ENCODE measurements at regions not wholly inside any gene's neighbourhood (a gene's known extent, or its start where the extent isn't known, plus 50 kb on each side); places are given as distances from the start of the nearest gene placed in this dataset.

DNA sequence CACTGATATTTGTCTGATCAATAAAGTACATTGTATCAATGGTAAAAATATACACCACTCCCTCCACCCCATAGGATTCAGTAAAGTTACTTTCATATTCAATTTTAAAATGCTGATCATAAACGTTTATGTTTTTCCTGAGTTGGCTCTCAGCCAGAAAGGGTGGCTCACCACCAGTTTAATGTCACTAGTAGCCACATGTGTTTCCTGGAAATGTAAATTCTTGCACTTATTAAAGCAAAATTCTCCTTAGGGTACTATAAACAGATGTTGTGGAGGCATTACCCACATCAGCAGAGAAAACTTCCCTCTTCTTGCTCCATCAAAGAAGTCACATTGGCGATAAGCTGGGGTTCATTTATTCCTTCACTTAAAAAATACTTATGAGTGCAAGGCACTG lies 210.3 kb downstream of the SREK1 start:
- Histone ChIP-seq H3K4me3 (no peak overlapping the region), H3K36me3 (no peaks in the 10 kb centered on the region), H3K9me3 (no peaks in the 10 kb centered on the region), H3K4me1 (no peaks in the 10 kb centered on the region), H3K27ac (no peak overlapping the region), H3K27me3 (no peaks in the 10 kb centered on the region)
- TF ChIP-seq POLR2A (IDR thresholded peaks at IDR 0.05) = no peak
- TF ChIP-seq EP300 (IDR thresholded peaks at IDR 0.05; ENCODE audit: low read depth) = no peak
- TF ChIP-seq POLR2AphosphoS5 (IDR thresholded peaks at IDR 0.05) = no peak
- TF ChIP-seq, protein P1, sequence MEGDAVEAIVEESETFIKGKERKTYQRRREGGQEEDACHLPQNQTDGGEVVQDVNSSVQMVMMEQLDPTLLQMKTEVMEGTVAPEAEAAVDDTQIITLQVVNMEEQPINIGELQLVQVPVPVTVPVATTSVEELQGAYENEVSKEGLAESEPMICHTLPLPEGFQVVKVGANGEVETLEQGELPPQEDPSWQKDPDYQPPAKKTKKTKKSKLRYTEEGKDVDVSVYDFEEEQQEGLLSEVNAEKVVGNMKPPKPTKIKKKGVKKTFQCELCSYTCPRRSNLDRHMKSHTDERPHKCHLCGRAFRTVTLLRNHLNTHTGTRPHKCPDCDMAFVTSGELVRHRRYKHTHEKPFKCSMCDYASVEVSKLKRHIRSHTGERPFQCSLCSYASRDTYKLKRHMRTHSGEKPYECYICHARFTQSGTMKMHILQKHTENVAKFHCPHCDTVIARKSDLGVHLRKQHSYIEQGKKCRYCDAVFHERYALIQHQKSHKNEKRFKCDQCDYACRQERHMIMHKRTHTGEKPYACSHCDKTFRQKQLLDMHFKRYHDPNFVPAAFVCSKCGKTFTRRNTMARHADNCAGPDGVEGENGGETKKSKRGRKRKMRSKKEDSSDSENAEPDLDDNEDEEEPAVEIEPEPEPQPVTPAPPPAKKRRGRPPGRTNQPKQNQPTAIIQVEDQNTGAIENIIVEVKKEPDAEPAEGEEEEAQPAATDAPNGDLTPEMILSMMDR (IDR thresholded peaks at IDR 0.05) = no peak
- intact Hi-C loops (cut with DNase I; ENCODE audit: low total_unique reads) = no loop called here
- WGBS, 2 donors (ENCODE audit: low coverage in 1 of 2) = 20 to 47% methylated on average over 1 to 2 of the region's 2 CpGs
- DNase-seq = no peak
- in situ Hi-C loops (cut with MboI; ENCODE audit: low pct_ligation_motif_present in 1 of 4, low pct_unique_long_range_greater_than_20kb in 1 of 4, low sequenced_read_pairs in 3 of 4) = no loop called here

DNA sequence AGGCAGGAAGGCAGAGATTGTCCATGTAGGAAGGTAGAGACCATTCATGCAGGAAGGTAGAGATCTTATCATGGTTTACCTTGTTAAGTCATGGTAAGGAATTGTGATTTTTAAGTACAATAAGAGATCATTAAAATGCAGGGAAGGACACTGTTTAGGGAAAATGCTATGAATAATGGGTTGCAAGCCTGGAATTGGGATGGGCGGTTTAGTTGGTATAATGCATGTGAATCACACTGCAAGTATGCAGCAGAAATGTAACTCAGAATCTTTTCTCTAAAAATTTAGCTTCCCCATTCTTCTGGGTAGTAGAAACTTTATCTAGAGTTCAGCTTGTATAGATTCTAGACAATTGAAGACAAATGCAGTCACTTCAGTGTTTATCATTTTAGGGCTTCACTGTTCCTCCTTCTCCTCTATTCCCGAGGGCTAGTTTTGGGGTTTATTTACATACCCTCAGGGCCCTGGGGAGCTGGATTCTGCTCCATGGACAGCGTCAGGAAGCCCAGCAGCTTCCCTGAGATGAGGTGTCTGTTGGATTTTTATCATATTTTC lies 212.0 kb downstream of the SREK1 start:
- no peaks in the 10 kb centered on the region for H3K27me3 ChIP-seq
- WGBS, 2 donors (ENCODE audit: low coverage in 1 of 2) = 69 to 71% methylated on average over 3 of the region's 3 CpGs
- TF ChIP-seq POLR2A (IDR thresholded peaks at IDR 0.05) = no peak
- TF ChIP-seq POLR2AphosphoS5 (IDR thresholded peaks at IDR 0.05) = no peak
- no peak for TF ChIP-seq EP300 (IDR thresholded peaks at IDR 0.05; ENCODE audit: low read depth)
- TF ChIP-seq, protein P1 (IDR thresholded peaks at IDR 0.05) = no peak
- no peak for DNase-seq
- in situ Hi-C loops (cut with MboI; ENCODE audit: low pct_ligation_motif_present in 1 of 4, low pct_unique_long_range_greater_than_20kb in 1 of 4, low sequenced_read_pairs in 3 of 4) = no loop called here
- H3K4me1 ChIP-seq = no peaks in the 10 kb centered on the region
- intact Hi-C loops (cut with DNase I; ENCODE audit: low total_unique reads) = no loop called here
- H3K36me3 ChIP-seq = no peaks in the 10 kb centered on the region
- H3K4me3 ChIP-seq = no peak overlapping the region
- no peak overlapping the region for H3K27ac ChIP-seq
- no peaks in the 10 kb centered on the region for H3K9me3 ChIP-seq

DNA sequence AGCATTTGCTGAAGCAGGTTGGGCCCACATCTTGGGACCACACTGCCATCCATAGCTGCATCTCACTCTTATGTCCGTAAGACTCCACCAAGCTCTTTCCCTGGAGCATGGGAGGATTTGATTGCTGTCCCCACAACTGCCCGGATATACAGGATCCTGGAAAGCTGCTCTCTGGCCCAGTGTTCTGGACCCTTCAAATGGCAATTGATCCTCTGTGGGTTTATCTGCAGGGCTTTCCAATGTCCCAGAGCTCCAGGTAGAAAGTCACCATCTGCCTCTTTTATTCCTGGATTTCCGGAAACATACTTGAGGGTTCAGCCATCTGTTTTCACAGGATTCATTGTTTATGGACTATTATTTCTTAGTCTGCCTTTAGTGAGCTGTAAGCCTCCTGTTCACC lies 214.6 kb downstream of the SREK1 start:
- Histone ChIP-seq H3K4me3 (no peak overlapping the region), H3K9me3 (no peaks in the 10 kb centered on the region), H3K36me3 (no peaks in the 10 kb centered on the region), H3K27me3 (no peaks in the 10 kb centered on the region), H3K4me1 (no peaks in the 10 kb centered on the region), H3K27ac (no peak overlapping the region)
- TF ChIP-seq, protein P1 (IDR thresholded peaks at IDR 0.05) = no peak
- TF ChIP-seq EP300 (IDR thresholded peaks at IDR 0.05; ENCODE audit: low read depth) = no peak
- no peak for TF ChIP-seq POLR2A (IDR thresholded peaks at IDR 0.05)
- no peak for TF ChIP-seq POLR2AphosphoS5 (IDR thresholded peaks at IDR 0.05)
- no peak for DNase-seq
- WGBS, 2 donors (ENCODE audit: low coverage in 1 of 2) = 80 to 95% methylated on average over 1 to 3 of the region's 3 CpGs
- intact Hi-C loops (cut with DNase I; ENCODE audit: low total_unique reads) (no loop called here), in situ Hi-C loops (cut with MboI; ENCODE audit: low pct_ligation_motif_present in 1 of 4, low pct_unique_long_range_greater_than_20kb in 1 of 4, low sequenced_read_pairs in 3 of 4) (no loop called here)

DNA sequence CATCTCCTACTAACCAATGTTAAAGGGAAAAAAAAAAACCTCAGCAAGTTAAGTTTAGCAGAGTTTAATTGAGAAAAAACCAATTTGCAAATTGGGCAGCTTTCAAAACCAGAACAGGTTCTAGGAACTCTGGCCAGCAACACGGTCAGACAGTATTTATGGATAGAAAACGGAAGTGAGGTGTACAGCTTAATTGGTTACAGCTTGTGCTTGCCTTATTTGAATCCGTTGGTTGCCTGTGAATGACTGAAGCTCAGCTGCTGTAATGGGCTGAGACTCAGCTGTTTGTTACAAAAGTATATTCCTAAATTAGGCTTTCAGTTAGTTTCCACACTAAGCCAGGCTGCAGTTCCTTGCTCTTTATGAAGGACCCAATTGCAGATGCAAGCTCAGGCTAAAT lies 217.0 kb downstream of the SREK1 start:
- H3K4me1 ChIP-seq = no peaks in the 10 kb centered on the region
- no peaks in the 10 kb centered on the region for H3K36me3 ChIP-seq
- H3K27me3 ChIP-seq = no peaks in the 10 kb centered on the region
- H3K9me3 ChIP-seq = no peaks in the 10 kb centered on the region
- DNase-seq = no peak
- H3K4me3 ChIP-seq = no peak overlapping the region
- in situ Hi-C loops (cut with MboI; ENCODE audit: low pct_ligation_motif_present in 1 of 4, low pct_unique_long_range_greater_than_20kb in 1 of 4, low sequenced_read_pairs in 3 of 4) = no loop called here
- WGBS, 2 donors (ENCODE audit: low coverage in 1 of 2) = 33 to 49% methylated on average over 3 of the region's 3 CpGs
- H3K27ac ChIP-seq = no peak overlapping the region
- no peak for TF ChIP-seq POLR2A (IDR thresholded peaks at IDR 0.05)
- TF ChIP-seq, protein P1 (IDR thresholded peaks at IDR 0.05) = no peak
- TF ChIP-seq EP300 (IDR thresholded peaks at IDR 0.05; ENCODE audit: low read depth) = no peak
- no peak for TF ChIP-seq POLR2AphosphoS5 (IDR thresholded peaks at IDR 0.05)
- intact Hi-C loops (cut with DNase I; ENCODE audit: low total_unique reads) = no loop called here
